ENCODE measurements at regions not wholly inside any gene's neighbourhood (a gene's known extent, or its start where the extent isn't known, plus 50 kb on each side); places are given as distances from the start of the nearest gene placed in this dataset.

DNA sequence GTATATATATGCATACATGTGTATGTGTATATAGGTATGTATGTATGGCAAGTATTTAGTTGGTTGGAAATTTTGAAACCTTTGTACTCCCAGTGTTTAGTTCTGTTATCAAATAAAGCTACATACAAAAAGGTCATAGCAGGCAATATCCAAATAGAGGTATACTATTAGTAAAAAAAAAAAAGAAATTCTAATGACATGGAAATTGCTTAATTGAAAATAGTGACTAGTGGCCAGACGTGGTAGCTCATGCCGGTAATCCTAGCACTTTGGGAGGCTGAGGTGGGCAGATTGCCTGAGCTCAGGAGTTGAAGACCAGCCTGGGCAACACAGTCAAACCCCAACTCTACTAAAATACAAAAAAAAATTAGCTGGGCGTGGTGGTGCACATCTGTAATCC is 351.6 kb upstream of the NR5A2 start:
- no peak for FAIRE-seq

DNA sequence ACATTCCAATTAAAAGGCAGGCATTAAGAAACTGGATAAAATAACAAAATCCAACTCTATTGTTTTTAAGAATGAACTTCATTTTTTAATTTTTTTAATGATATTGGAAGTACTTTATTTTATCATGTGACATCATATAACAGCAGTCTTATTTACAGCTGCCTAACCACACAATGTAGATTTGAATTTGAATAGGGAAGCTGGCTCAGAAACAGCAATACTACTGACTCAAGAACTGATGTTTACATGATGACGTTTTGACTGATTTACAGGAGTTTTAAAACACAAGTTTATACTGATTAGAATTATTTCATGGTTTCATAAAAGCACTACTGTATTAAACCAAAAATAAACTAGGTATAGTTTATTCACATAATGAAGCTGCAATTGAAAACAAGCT is 348.7 kb upstream of the NR5A2 start:
- no peak for FAIRE-seq

GRCh38 chr1:199682081-199682480 is 345.4 kb upstream of the NR5A2 start:
- no peak for FAIRE-seq

GRCh38 chr1:199684686-199685273 is 342.7 kb upstream of the NR5A2 start:
- peak; percentile 85 for FAIRE-seq

- no peak for FAIRE-seq
Observed at GRCh38 chr1:199685369-199685768, 342.1 kb upstream of the NR5A2 start.

GRCh38 chr1:199687321-199687720 is 340.2 kb upstream of the NR5A2 start:
- FAIRE-seq: no peak

DNA sequence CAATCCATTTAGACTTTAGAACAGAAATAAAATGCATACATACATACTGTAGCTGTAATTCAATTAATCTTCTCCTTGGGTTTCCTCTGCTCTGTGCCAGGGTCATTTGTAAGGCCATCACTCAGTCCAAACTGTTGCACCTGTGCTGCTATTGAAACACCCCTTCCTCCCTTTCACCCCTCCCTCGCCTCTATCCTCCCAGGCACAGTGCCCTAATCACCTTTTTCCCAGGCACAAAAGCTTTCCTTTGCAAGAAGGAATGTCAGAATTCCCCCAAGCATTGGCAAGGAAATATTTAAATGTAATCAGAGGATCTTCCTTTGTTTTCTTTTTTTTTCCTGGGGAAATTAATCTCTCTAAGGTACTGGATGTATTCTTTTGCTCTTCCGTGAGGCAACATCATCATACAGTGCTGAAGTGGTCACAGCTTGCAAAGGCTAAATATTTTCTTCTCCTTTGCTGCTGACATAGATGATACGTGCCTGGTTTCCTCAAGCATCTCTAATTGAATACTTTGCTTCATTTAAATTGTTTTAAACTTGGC is 339.3 kb upstream of the NR5A2 start:
- no peak for FAIRE-seq

GRCh38 chr1:199688774-199689173 is 338.7 kb upstream of the NR5A2 start:
- no peak for FAIRE-seq

- no peak for FAIRE-seq
Observed at GRCh38 chr1:199690496-199690895, 337.0 kb upstream of the NR5A2 start.

- no peak for FAIRE-seq
Observed at GRCh38 chr1:199691540-199691939, 336.0 kb upstream of the NR5A2 start.

GRCh38 chr1:199693724-199694123 is 333.8 kb upstream of the NR5A2 start:
- FAIRE-seq: no peak

DNA sequence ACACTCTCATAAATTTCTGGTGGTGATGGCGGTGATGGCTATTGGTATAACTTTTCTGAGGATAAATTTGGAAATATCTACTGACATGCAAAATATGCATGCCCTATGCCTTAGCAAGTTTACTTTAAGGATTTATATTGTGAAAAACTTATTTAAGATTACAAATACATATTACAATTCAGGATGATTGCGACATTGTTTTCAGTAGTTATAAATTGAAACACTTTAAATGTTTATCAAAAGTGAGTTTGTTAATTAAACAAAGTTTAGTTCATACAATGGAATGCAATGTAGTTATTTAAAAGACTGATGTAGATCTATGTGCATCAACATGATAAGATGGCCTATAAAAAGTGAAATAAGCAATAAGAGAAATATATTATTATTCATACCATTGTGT is 331.3 kb upstream of the NR5A2 start:
- FAIRE-seq: no peak

GRCh38 chr1:199698222-199698621 is 329.3 kb upstream of the NR5A2 start:
- no peak for FAIRE-seq

- FAIRE-seq: no peak
Observed at GRCh38 chr1:199700551-199700950, 327.0 kb upstream of the NR5A2 start.

DNA sequence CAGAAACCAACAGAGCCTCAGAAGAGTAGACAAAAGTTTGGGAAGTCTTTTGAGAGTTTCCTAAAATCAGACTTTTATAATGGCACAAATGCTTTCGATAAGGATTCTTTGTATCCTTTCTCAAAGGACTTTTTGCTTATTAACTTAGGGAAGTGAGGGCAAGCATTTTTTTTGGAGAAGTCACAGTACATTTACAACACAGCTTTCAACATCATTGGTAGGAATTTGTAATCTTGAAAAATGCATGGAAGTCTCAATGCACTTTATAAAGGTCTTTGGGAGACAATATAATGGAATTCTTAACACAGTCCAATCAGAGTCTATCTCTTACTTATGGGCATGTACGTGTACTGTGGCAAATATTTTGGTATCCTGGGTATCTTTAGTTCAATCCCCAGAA is 325.8 kb upstream of the NR5A2 start:
- no peak for FAIRE-seq

GRCh38 chr1:199704231-199704630 is 323.3 kb upstream of the NR5A2 start:
- FAIRE-seq: no peak

GRCh38 chr1:199705825-199706224 is 321.7 kb upstream of the NR5A2 start:
- FAIRE-seq: no peak

- FAIRE-seq: no peak
Observed at GRCh38 chr1:199706826-199707606, 320.5 kb upstream of the NR5A2 start.

DNA sequence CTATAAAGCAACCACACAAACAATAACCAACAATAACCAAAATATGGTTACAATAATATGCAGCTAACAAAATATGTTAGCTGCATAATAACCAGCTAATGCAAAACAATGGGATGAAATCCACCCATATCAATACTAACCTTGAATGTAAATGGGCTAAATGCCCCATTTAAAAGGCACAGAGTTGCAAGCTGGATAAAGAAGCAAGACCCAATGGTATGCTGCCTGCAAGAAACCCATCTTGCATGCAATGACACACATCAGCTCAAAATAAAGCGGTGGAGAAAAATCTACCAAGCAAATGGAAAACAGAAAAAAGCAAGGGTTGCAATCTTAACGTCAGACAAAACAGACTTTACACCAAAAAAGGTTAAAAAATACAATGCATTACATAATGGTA is 316.5 kb upstream of the NR5A2 start:
- FAIRE-seq: no peak

GRCh38 chr1:199716729-199717128 is 310.8 kb upstream of the NR5A2 start:
- FAIRE-seq: no peak

GRCh38 chr1:199719156-199719842 is 308.2 kb upstream of the NR5A2 start:
- FAIRE-seq: no peak

DNA sequence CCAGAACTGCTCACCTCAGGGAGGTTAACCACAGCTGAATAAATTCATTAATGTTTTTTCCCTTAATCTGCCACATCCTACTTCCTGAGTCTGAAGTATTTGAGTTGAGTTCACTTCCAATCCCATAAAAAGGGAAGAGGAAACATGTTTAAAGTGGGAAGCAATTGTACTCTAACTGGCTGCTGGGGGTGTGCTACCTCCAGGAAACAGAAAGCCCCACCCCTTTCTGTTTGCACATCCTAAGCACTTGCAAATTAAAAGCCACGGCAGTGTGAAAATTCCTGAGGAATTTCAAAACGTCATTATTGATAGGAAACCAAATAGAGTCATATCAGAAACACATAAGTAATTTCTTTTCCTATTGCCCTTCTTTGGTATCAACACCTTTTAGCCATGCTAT is 307.0 kb upstream of the NR5A2 start:
- no peak for FAIRE-seq

DNA sequence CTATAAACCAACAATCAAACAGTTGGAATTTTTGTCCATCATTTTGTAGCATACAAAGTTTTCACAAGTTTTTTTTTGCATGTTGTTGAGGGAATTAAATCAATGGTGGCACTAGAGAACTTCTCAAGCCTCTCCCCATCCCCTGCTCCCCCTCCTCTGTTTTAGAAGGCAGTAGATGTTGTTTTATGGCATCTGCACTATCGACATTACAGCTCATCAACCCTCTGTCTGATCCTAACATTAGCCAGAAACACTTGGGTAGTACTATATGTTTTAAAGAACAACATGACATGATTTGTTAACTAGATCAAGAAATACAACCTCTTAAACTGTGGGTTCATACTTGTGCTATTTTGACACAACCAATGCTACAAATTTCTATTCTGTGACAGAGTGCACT is 306.5 kb upstream of the NR5A2 start:
- FAIRE-seq: no peak
